Astrocyte (in vitro differentiated cells and primary cell): ENCODE measurements at regions not wholly inside any gene's neighbourhood (a gene's known extent, or its start where the extent isn't known, plus 50 kb on each side); places are given as distances from the start of the nearest gene placed in this dataset.

Experiments
- DNase-seq: peaks from one replicate; pipeline ENCODE4 v3.0.0-alpha.2; 2010; ENCODE audit warnings: low read depth
- FAIRE-seq: peaks from 2 replicates; lab custom pipeline; 2011; peaks lifted over from hg19 to GRCh38; lab: Jason Lieb, UNC
- H2AFZ ChIP-seq: 2 replicates; pipeline ENCODE4 v1.6.0; 2012; ENCODE audit warnings: low read depth, low read length, inconsistent platforms
- H3K27ac ChIP-seq: 2 replicates; pipeline ENCODE4 v1.5.1; 2011; ENCODE audit warnings: low read depth, low read length, inconsistent platforms
- H3K27me3 ChIP-seq: 2 replicates; pipeline ENCODE4 v1.6.0; 2011; ENCODE audit warnings: low read length, inconsistent platforms; ENCODE audit not compliant: insufficient read depth
- H3K36me3 ChIP-seq: 2 replicates; pipeline ENCODE4 v1.5.1; 2011; ENCODE audit warnings: low read length, inconsistent platforms; ENCODE audit not compliant: insufficient read depth
- H3K4me1 ChIP-seq: 2 replicates; pipeline ENCODE4 v1.5.1; 2011; ENCODE audit warnings: low read length, inconsistent platforms; ENCODE audit not compliant: insufficient read depth
- H3K4me2 ChIP-seq: 2 replicates; pipeline ENCODE4 v1.6.0; 2012; ENCODE audit warnings: low read length, inconsistent platforms
- H3K4me3 ChIP-seq: 2 replicates; pipeline ENCODE4 v1.5.1; 2011; ENCODE audit warnings: low read depth, mild to moderate bottlenecking, low read length, inconsistent platforms; ENCODE audit not compliant: insufficient read depth
- H3K79me2 ChIP-seq: 2 replicates; pipeline ENCODE4 v1.6.0; 2012; ENCODE audit warnings: mild to moderate bottlenecking, low read length, inconsistent platforms; ENCODE audit not compliant: insufficient read depth
- H3K9ac ChIP-seq: 2 replicates; pipeline ENCODE4 v1.6.0; 2012; ENCODE audit warnings: mild to moderate bottlenecking, low read length, inconsistent platforms
- H3K9me3 ChIP-seq: 2 replicates; pipeline ENCODE4 v1.5.1; 2012; ENCODE audit warnings: low read depth, mild to moderate bottlenecking, low read length, inconsistent platforms; ENCODE audit not compliant: insufficient read depth
- H4K20me1 ChIP-seq: 2 replicates; pipeline ENCODE4 v1.6.0; 2012; ENCODE audit warnings: low read length, inconsistent platforms; ENCODE audit not compliant: insufficient read depth
- H3K27ac Mint-ChIP-seq: one replicate; pipeline ENCODE4 v1.8.0; 2021; ENCODE audit warnings: mild to moderate bottlenecking, mixed read lengths; ENCODE audit not compliant: unreplicated experiment
- H3K27me3 Mint-ChIP-seq: one replicate; pipeline ENCODE4 v1.8.0; 2021; ENCODE audit warnings: low read depth, mixed read lengths; ENCODE audit not compliant: unreplicated experiment
- H3K36me3 Mint-ChIP-seq: one replicate; pipeline ENCODE4 v1.8.0; 2021; ENCODE audit warnings: low read depth, mixed read lengths; ENCODE audit not compliant: unreplicated experiment
- H3K4me1 Mint-ChIP-seq: one replicate; pipeline ENCODE4 v1.8.0; 2021; ENCODE audit warnings: low read depth, mixed read lengths; ENCODE audit not compliant: unreplicated experiment
- H3K4me3 Mint-ChIP-seq: one replicate; pipeline ENCODE4 v1.8.0; 2021; ENCODE audit warnings: mild to moderate bottlenecking, moderate library complexity, mixed read lengths; ENCODE audit not compliant: unreplicated experiment
- H3K9me3 Mint-ChIP-seq: one replicate; pipeline ENCODE4 v1.8.0; 2021; ENCODE audit warnings: mild to moderate bottlenecking, mixed read lengths; ENCODE audit not compliant: unreplicated experiment
- CTCF ChIP-seq: IDR thresholded peaks from 2 replicates; pipeline ENCODE4 v1.5.1; 2011; ENCODE audit warnings: low read depth, mild to moderate bottlenecking, inconsistent platforms, low read length, moderate library complexity; ENCODE audit not compliant: insufficient read depth
- EZH2 ChIP-seq: IDR thresholded peaks from 2 replicates; pipeline ENCODE4 v1.6.1; 2012; ENCODE audit warnings: mild to moderate bottlenecking, low read length, inconsistent platforms; ENCODE audit not compliant: insufficient read depth

- no peak overlapping the region for H3K4me3 Mint-ChIP-seq
- H3K9ac ChIP-seq = no peak overlapping the region
- no peaks in the 10 kb centered on the region for H3K4me1 Mint-ChIP-seq
- no peaks in the 10 kb centered on the region for H3K9me3 ChIP-seq
- no peak overlapping the region for H3K27ac ChIP-seq
- H3K36me3 ChIP-seq = no peaks in the 10 kb centered on the region
- no peaks in the 10 kb centered on the region for H3K36me3 Mint-ChIP-seq
- no peaks in the 10 kb centered on the region for H3K27me3 Mint-ChIP-seq
- no peak for FAIRE-seq
- no peak overlapping the region for H3K4me3 ChIP-seq
- H3K27ac Mint-ChIP-seq = no peak overlapping the region
- no peak for TF ChIP-seq CTCF
- TF ChIP-seq EZH2 = no peak
- no peaks in the 10 kb centered on the region for H3K4me1 ChIP-seq
- no peak overlapping the region for H3K4me2 ChIP-seq
- H3K27me3 ChIP-seq = no peaks in the 10 kb centered on the region
- no peak for DNase-seq
- no peak overlapping the region for H2AFZ ChIP-seq
- no peaks in the 10 kb centered on the region for H3K9me3 Mint-ChIP-seq
- no peaks in the 10 kb centered on the region for H4K20me1 ChIP-seq
- no peaks in the 10 kb centered on the region for H3K79me2 ChIP-seq
These were observed 1207.3 kb downstream of the SLC16A7 start for GRCh38 chr12:60803147-60803546.

- H3K9ac ChIP-seq = no peak overlapping the region
- no peak for FAIRE-seq
- H4K20me1 ChIP-seq = no peaks in the 10 kb centered on the region
- no peak overlapping the region for H3K4me3 Mint-ChIP-seq
- no peaks in the 10 kb centered on the region for H3K4me1 ChIP-seq
- H3K4me1 Mint-ChIP-seq = no peaks in the 10 kb centered on the region
- no peaks in the 10 kb centered on the region for H3K36me3 Mint-ChIP-seq
- TF ChIP-seq EZH2 (no peak), CTCF (no peak)
- H3K9me3 Mint-ChIP-seq = no peaks in the 10 kb centered on the region
- H3K4me3 ChIP-seq = no peak overlapping the region
- no peaks in the 10 kb centered on the region for H3K27me3 Mint-ChIP-seq
- no peak overlapping the region for H3K27ac Mint-ChIP-seq
- no peaks in the 10 kb centered on the region for H3K79me2 ChIP-seq
- H3K9me3 ChIP-seq = no peaks in the 10 kb centered on the region
- no peak overlapping the region for H3K4me2 ChIP-seq
- no peaks in the 10 kb centered on the region for H3K27me3 ChIP-seq
- no peak for DNase-seq
- no peaks in the 10 kb centered on the region for H3K36me3 ChIP-seq
- H2AFZ ChIP-seq = no peak overlapping the region
- H3K27ac ChIP-seq = no peak overlapping the region
These were observed 1209.5 kb downstream of the SLC16A7 start for GRCh38 chr12:60805364-60805763.

- H3K27ac ChIP-seq = no peak overlapping the region
- H3K4me3 ChIP-seq = no peak overlapping the region
- FAIRE-seq (no peak), DNase-seq (no peak)
- no peaks in the 10 kb centered on the region for H3K36me3 ChIP-seq
- H3K27ac Mint-ChIP-seq = no peak overlapping the region
- no peak overlapping the region for H2AFZ ChIP-seq
- no peaks in the 10 kb centered on the region for H3K79me2 ChIP-seq
- H3K4me1 Mint-ChIP-seq = no peaks in the 10 kb centered on the region
- no peak overlapping the region for H3K4me3 Mint-ChIP-seq
- H3K27me3 ChIP-seq = no peaks in the 10 kb centered on the region
- peaks cover 2% of the 10 kb centered on the region for H3K9me3 ChIP-seq
- H3K36me3 Mint-ChIP-seq = no peaks in the 10 kb centered on the region
- H3K9me3 Mint-ChIP-seq = peaks cover 7% of the 10 kb centered on the region
- H3K4me2 ChIP-seq = no peak overlapping the region
- H3K27me3 Mint-ChIP-seq = no peaks in the 10 kb centered on the region
- H3K4me1 ChIP-seq = no peaks in the 10 kb centered on the region
- H3K9ac ChIP-seq = no peak overlapping the region
- TF ChIP-seq EZH2 (no peak), CTCF (no peak)
- H4K20me1 ChIP-seq = no peaks in the 10 kb centered on the region
These were observed 1224.0 kb downstream of the SLC16A7 start for GRCh38 chr12:60819794-60820193.
